Neuronal stem cell (in vitro differentiated cells): ENCODE measurements at regions not wholly inside any gene's neighbourhood (a gene's known extent, or its start where the extent isn't known, plus 50 kb on each side); places are given as distances from the start of the nearest gene placed in this dataset.

Source experiments
- DNase-seq: peaks from one replicate; pipeline ENCODE4 v3.0.0-alpha.2; 2013; ENCODE audit warnings: low spot score
- H2AFZ ChIP-seq: one replicate; pipeline ENCODE4 v1.6.1; 2013; ENCODE audit warnings: mild to moderate bottlenecking, low read length, inconsistent platforms
- H2AK5ac ChIP-seq: 2 replicates; pipeline ENCODE4 v1.6.1; 2013; ENCODE audit warnings: low read depth, mild to moderate bottlenecking, inconsistent platforms, low read length, moderate library complexity, mixed read lengths
- H2BK120ac ChIP-seq: 2 replicates; pipeline ENCODE4 v1.6.1; 2013; ENCODE audit warnings: low read depth, mild to moderate bottlenecking, inconsistent platforms, low read length, moderate library complexity, mixed read lengths
- H2BK12ac ChIP-seq: one replicate; pipeline ENCODE4 v1.6.1; 2013; ENCODE audit warnings: low read length, inconsistent platforms
- H2BK15ac ChIP-seq: 2 replicates; pipeline ENCODE4 v1.6.1; 2013; ENCODE audit warnings: mild to moderate bottlenecking, low read length, inconsistent platforms, mixed read lengths
- H2BK5ac ChIP-seq: one replicate; pipeline ENCODE4 v1.6.1; 2013; ENCODE audit warnings: inconsistent platforms, mild to moderate bottlenecking, low read length, moderate library complexity
- H3K14ac ChIP-seq: one replicate; pipeline ENCODE4 v1.6.1; 2013; ENCODE audit warnings: low read length, inconsistent platforms
- H3K18ac ChIP-seq: 2 replicates; pipeline ENCODE4 v1.6.1; 2013; ENCODE audit warnings: low read length, inconsistent platforms
- H3K23ac ChIP-seq: 2 replicates; pipeline ENCODE4 v1.6.1; 2013; ENCODE audit warnings: low read depth, mild to moderate bottlenecking, mixed read lengths, low read length, inconsistent platforms; ENCODE audit not compliant: poor library complexity
- H3K27ac ChIP-seq: replicated peaks from 3 replicates; pipeline ENCODE4 v1.5.1; 2013; ENCODE audit warnings: low read length, inconsistent platforms
- H3K27me3 ChIP-seq, 3 experiments: 2 replicates each; pipeline ENCODE4 v1.6.1; 2013; ENCODE audit warnings: low read length in 3 of 3, mild to moderate bottlenecking in 2 of 3, inconsistent platforms in 1 of 3, low read depth in 1 of 3, mixed read lengths in 1 of 3, moderate library complexity in 1 of 3; ENCODE audit not compliant: control insufficient read depth in 3 of 3, insufficient read depth in 3 of 3
- H3K36me3 ChIP-seq, 2 donors: replicated peaks in 1 of 2; 2 replicates each; pipeline ENCODE4 v1.6.1; 2013; ENCODE audit warnings: low read length in 2 of 2; ENCODE audit not compliant: control insufficient read depth in 2 of 2, insufficient read depth in 2 of 2
- H3K4ac ChIP-seq: 2 replicates; pipeline ENCODE4 v1.6.1; 2013; ENCODE audit warnings: inconsistent platforms, mild to moderate bottlenecking, low read length, moderate library complexity
- H3K4me1 ChIP-seq, 2 donors: 1 replicate in 1 of 2; 2 replicates in 1 of 2; pipeline ENCODE4 v1.6.1; 2013; ENCODE audit warnings: low read length in 2 of 2, low read depth in 1 of 2; ENCODE audit not compliant: control insufficient read depth in 2 of 2, insufficient read depth in 1 of 2
- H3K4me2 ChIP-seq: one replicate; pipeline ENCODE4 v1.6.1; 2013; ENCODE audit warnings: mild to moderate bottlenecking, low read length, inconsistent platforms; ENCODE audit not compliant: insufficient read depth, poor library complexity, severe bottlenecking
- H3K4me3 ChIP-seq, 2 donors: 2 replicates each; pipeline ENCODE4 v1.5.1; 2013; ENCODE audit warnings: low read length in 2 of 2, mild to moderate bottlenecking in 2 of 2, inconsistent platforms in 1 of 2, moderate library complexity in 1 of 2
- H3K79me1 ChIP-seq: one replicate; pipeline ENCODE4 v1.6.1; 2013; ENCODE audit warnings: low read depth, mild to moderate bottlenecking, inconsistent platforms, low read length, moderate library complexity
- H3K9ac ChIP-seq: one replicate; pipeline ENCODE4 v1.6.1; 2013; ENCODE audit warnings: mild to moderate bottlenecking, low read depth, low read length, inconsistent platforms; ENCODE audit not compliant: poor library complexity
- H3K9me3 ChIP-seq, 2 donors: replicated peaks in 1 of 2; 2 replicates each; pipeline versions ENCODE3 to v1.6.1; 2013; ENCODE audit warnings: low read length in 2 of 2, mild to moderate bottlenecking in 2 of 2, inconsistent platforms in 1 of 2, low read depth in 1 of 2, mixed read lengths in 1 of 2, moderate library complexity in 1 of 2; ENCODE audit not compliant: control insufficient read depth in 2 of 2, insufficient read depth in 1 of 2
- H4K8ac ChIP-seq: one replicate; pipeline ENCODE4 v1.6.1; 2013; ENCODE audit warnings: low read depth, mild to moderate bottlenecking, inconsistent platforms, low read length, moderate library complexity
- H4K91ac ChIP-seq: one replicate; pipeline ENCODE4 v1.6.1; 2013; ENCODE audit warnings: low read length, low read depth, mild to moderate bottlenecking, inconsistent platforms; ENCODE audit not compliant: poor library complexity
- WGBS, 2 donors: extraction: QIAGEN DNeasy Blood & Tissue Kit; methylation state at CpG; one replicate each; pipeline ENCODE4 v1.1.7; 2013; ENCODE audit warnings: missing lambda C conversion rate in 2 of 2, mixed read lengths in 1 of 2; ENCODE audit not compliant: insufficient read length in 2 of 2, insufficient replicate concordance in 1 of 2; ENCODE audit errors: extremely low coverage in 2 of 2; 5-methylcytosine and 5-hydroxymethylcytosine counted together

GRCh38 chr3:162139841-162140240 lies 643.2 kb downstream of the OTOL1 start:
- no peak for DNase-seq
- H3K18ac ChIP-seq = no peak overlapping the region
- H3K9me3 ChIP-seq = no peaks in the 10 kb centered on the region
- H3K4me2 ChIP-seq = no peak overlapping the region
- no peak overlapping the region for H3K14ac ChIP-seq
- no peak overlapping the region for H3K4me3 ChIP-seq
- no peaks in the 10 kb centered on the region for H3K36me3 ChIP-seq
- H2BK15ac ChIP-seq = no peak overlapping the region
- H3K27me3 ChIP-seq = no peaks in the 10 kb centered on the region
- peaks cover 0 to 2% of the 10 kb centered on the region in 2 donors for H3K4me1 ChIP-seq
- H3K79me1 ChIP-seq = no peaks in the 10 kb centered on the region
- H4K8ac ChIP-seq = no peak overlapping the region
- H2AK5ac ChIP-seq = no peak overlapping the region
- no peak overlapping the region for H3K9ac ChIP-seq
- H3K27ac ChIP-seq = no peak overlapping the region
- H4K91ac ChIP-seq = no peak overlapping the region
- no peak overlapping the region for H2AFZ ChIP-seq
- WGBS, 2 donors = no CpG with 5 or more reads among the region's 1 CpG
- H2BK120ac ChIP-seq = no peak overlapping the region
- no peak overlapping the region for H2BK12ac ChIP-seq
- no peak overlapping the region for H3K23ac ChIP-seq
- H2BK5ac ChIP-seq = no peak overlapping the region
- no peak overlapping the region for H3K4ac ChIP-seq

- H2BK15ac ChIP-seq = no peak overlapping the region
- WGBS, 2 donors = no CpG with 5 or more reads among the region's 2 CpGs
- H3K4me1 ChIP-seq = peaks cover 0 to 2% of the 10 kb centered on the region in 2 donors
- H3K36me3 ChIP-seq = no peaks in the 10 kb centered on the region
- no peak overlapping the region for H3K4ac ChIP-seq
- no peak overlapping the region for H3K27ac ChIP-seq
- H4K8ac ChIP-seq = no peak overlapping the region
- no peak overlapping the region for H2BK120ac ChIP-seq
- DNase-seq = no peak
- no peak overlapping the region for H3K14ac ChIP-seq
- no peak overlapping the region for H3K23ac ChIP-seq
- no peaks in the 10 kb centered on the region for H3K79me1 ChIP-seq
- no peak overlapping the region for H2AFZ ChIP-seq
- H3K18ac ChIP-seq = no peak overlapping the region
- H3K9ac ChIP-seq = no peak overlapping the region
- H2BK5ac ChIP-seq = no peak overlapping the region
- H2AK5ac ChIP-seq = no peak overlapping the region
- no peak overlapping the region for H3K4me3 ChIP-seq
- no peak overlapping the region for H4K91ac ChIP-seq
- no peak overlapping the region for H3K4me2 ChIP-seq
- H3K9me3 ChIP-seq = no peaks in the 10 kb centered on the region
- H3K27me3 ChIP-seq = no peaks in the 10 kb centered on the region
- H2BK12ac ChIP-seq = no peak overlapping the region
These were observed 644.7 kb downstream of the OTOL1 start for GRCh38 chr3:162141272-162141791.

- no peaks in the 10 kb centered on the region for H3K27me3 ChIP-seq
- H3K36me3 ChIP-seq = no peaks in the 10 kb centered on the region
- no peak overlapping the region for H3K9ac ChIP-seq
- no peak overlapping the region for H3K27ac ChIP-seq
- no peak overlapping the region for H3K14ac ChIP-seq
- no peak overlapping the region for H2AK5ac ChIP-seq
- no peak overlapping the region for H2BK5ac ChIP-seq
- no peak overlapping the region for H3K4me3 ChIP-seq
- H3K79me1 ChIP-seq = no peaks in the 10 kb centered on the region
- no peak overlapping the region for H2BK12ac ChIP-seq
- H3K4me1 ChIP-seq = no peaks in the 10 kb centered on the region
- H3K4ac ChIP-seq = no peak overlapping the region
- H3K9me3 ChIP-seq = no peaks in the 10 kb centered on the region
- WGBS, 2 donors = no CpG with 5 or more reads among the region's 2 CpGs
- H2BK15ac ChIP-seq = no peak overlapping the region
- H3K18ac ChIP-seq = no peak overlapping the region
- no peak overlapping the region for H2BK120ac ChIP-seq
- no peak for DNase-seq
- no peak overlapping the region for H3K23ac ChIP-seq
- no peak overlapping the region for H4K91ac ChIP-seq
- H2AFZ ChIP-seq = no peak overlapping the region
- H3K4me2 ChIP-seq = no peak overlapping the region
- no peak overlapping the region for H4K8ac ChIP-seq
These were observed 645.9 kb downstream of the OTOL1 start for GRCh38 chr3:162142511-162142910.

- Histone ChIP-seq H3K18ac (no peak overlapping the region), H3K14ac (no peak overlapping the region), H3K36me3 (no peaks in the 10 kb centered on the region), H4K8ac (no peak overlapping the region), H3K23ac (no peak overlapping the region), H2BK120ac (no peak overlapping the region), H3K9ac (no peak overlapping the region), H3K9me3 (no peaks in the 10 kb centered on the region), H4K91ac (no peak overlapping the region), H2BK12ac (no peak overlapping the region), H3K4ac (no peak overlapping the region), H2AK5ac (no peak overlapping the region), H2BK5ac (no peak overlapping the region), H3K27me3 (no peaks in the 10 kb centered on the region), H3K27ac (no peak overlapping the region), H2AFZ (no peak overlapping the region), H3K4me1 (no peaks in the 10 kb centered on the region), H3K4me2 (no peak overlapping the region), H3K4me3 (no peak overlapping the region), H3K79me1 (no peaks in the 10 kb centered on the region), H2BK15ac (no peak overlapping the region)
- DNase-seq = no peak
These were observed 646.6 kb downstream of the OTOL1 start for GRCh38 chr3:162143180-162143579.
